ENCODE measurements at regions not wholly inside any gene's neighbourhood (a gene's known extent, or its start where the extent isn't known, plus 50 kb on each side); places are given as distances from the start of the nearest gene placed in this dataset.

GRCh38 chr6:17007749-17008148 is 94.1 kb upstream of the STMND1 start:
- Histone ChIP-seq H3K9me3 (ENCODE audit: control insufficient read depth, insufficient read depth, low read length) (peaks cover 4% of the 10 kb centered on the region), H3K4me3 (ENCODE audit: low read length) (no peak overlapping the region), H3K27ac (ENCODE audit: low read length) (no peak overlapping the region), H3K4me1 (ENCODE audit: control insufficient read depth, insufficient read depth, low read length) (no peaks in the 10 kb centered on the region), H3K27me3 (ENCODE audit: control insufficient read depth, insufficient read depth, low read length) (no peaks in the 10 kb centered on the region), H3K36me3 (ENCODE audit: control insufficient read depth, insufficient read depth, low read length) (no peaks in the 10 kb centered on the region)
- peaks cover 2 to 3% of the 10 kb centered on the region in 2 donors for H3K9me3 Mint-ChIP-seq
- no peak for DNase-seq
- intact Hi-C loops (cut with micrococcal nuclease) = no loop called here
- H3K27me3 Mint-ChIP-seq (ENCODE audit: low read depth in 2 of 2) = peaks cover 12 to 45% of the 10 kb centered on the region in 2 donors
- no peak overlapping the region for H3K27ac Mint-ChIP-seq
- no peak for ATAC-seq
- no peak for TF ChIP-seq CTCF (IDR thresholded peaks at IDR 0.05)
- no peak overlapping the region for H3K4me3 Mint-ChIP-seq
- 93% methylated on average over 3 of the region's 4 CpGs for WGBS (ENCODE audit: insufficient coverage)
- H3K4me1 Mint-ChIP-seq = no peaks in the 10 kb centered on the region
- no peaks in the 10 kb centered on the region for H3K36me3 Mint-ChIP-seq

GRCh38 chr6:17006543-17006942 is 95.3 kb upstream of the STMND1 start:
- Histone ChIP-seq H3K27ac (ENCODE audit: low read length) (no peak overlapping the region), H3K27me3 (ENCODE audit: control insufficient read depth, insufficient read depth, low read length) (no peaks in the 10 kb centered on the region), H3K36me3 (ENCODE audit: control insufficient read depth, insufficient read depth, low read length) (no peaks in the 10 kb centered on the region), H3K4me1 (ENCODE audit: control insufficient read depth, insufficient read depth, low read length) (no peaks in the 10 kb centered on the region), H3K9me3 (ENCODE audit: control insufficient read depth, insufficient read depth, low read length) (peaks cover 4% of the 10 kb centered on the region), H3K4me3 (ENCODE audit: low read length) (no peak overlapping the region)
- Mint-ChIP-seq H3K27me3 (ENCODE audit: low read depth in 2 of 2) (peaks cover 21 to 57% of the 10 kb centered on the region in 2 donors), H3K27ac (no peak overlapping the region), H3K9me3 (peaks cover 2 to 3% of the 10 kb centered on the region in 2 donors), H3K4me3 (no peak overlapping the region), H3K36me3 (no peaks in the 10 kb centered on the region), H3K4me1 (no peaks in the 10 kb centered on the region)
- no peak for DNase-seq
- 76% methylated on average over 4 of the region's 4 CpGs for WGBS (ENCODE audit: insufficient coverage)
- intact Hi-C loops (cut with micrococcal nuclease) = no loop called here
- TF ChIP-seq CTCF (IDR thresholded peaks at IDR 0.05) = no peak
- ATAC-seq = no peak

- Mint-ChIP-seq H3K27me3 (ENCODE audit: low read depth in 2 of 2) (peaks cover 26 to 64% of the 10 kb centered on the region in 2 donors), H3K27ac (no peak overlapping the region), H3K9me3 (peaks cover 2 to 3% of the 10 kb centered on the region in 2 donors), H3K36me3 (no peaks in the 10 kb centered on the region), H3K4me1 (no peaks in the 10 kb centered on the region), H3K4me3 (no peak overlapping the region)
- intact Hi-C loops (cut with micrococcal nuclease) = no loop called here
- H3K4me1 ChIP-seq (ENCODE audit: control insufficient read depth, insufficient read depth, low read length) = no peaks in the 10 kb centered on the region
- no peak overlapping the region for H3K27ac ChIP-seq (ENCODE audit: low read length)
- no peaks in the 10 kb centered on the region for H3K36me3 ChIP-seq (ENCODE audit: control insufficient read depth, insufficient read depth, low read length)
- WGBS (ENCODE audit: insufficient coverage) = 25% methylated on average over 1 of the region's 1 CpG
- no peak overlapping the region for H3K4me3 ChIP-seq (ENCODE audit: low read length)
- DNase-seq (no peak), ATAC-seq (no peak)
- no peaks in the 10 kb centered on the region for H3K27me3 ChIP-seq (ENCODE audit: control insufficient read depth, insufficient read depth, low read length)
- H3K9me3 ChIP-seq (ENCODE audit: control insufficient read depth, insufficient read depth, low read length) = peaks cover 4% of the 10 kb centered on the region
- no peak for TF ChIP-seq CTCF (IDR thresholded peaks at IDR 0.05)
Measured at GRCh38 chr6:17004269-17004668, 97.6 kb upstream of the STMND1 start.

GRCh38 chr6:17002123-17002522 is 99.7 kb upstream of the STMND1 start:
- Histone ChIP-seq H3K27ac (ENCODE audit: low read length) (no peak overlapping the region), H3K27me3 (ENCODE audit: control insufficient read depth, insufficient read depth, low read length) (no peaks in the 10 kb centered on the region), H3K9me3 (ENCODE audit: control insufficient read depth, insufficient read depth, low read length) (peaks cover 4% of the 10 kb centered on the region), H3K36me3 (ENCODE audit: control insufficient read depth, insufficient read depth, low read length) (no peaks in the 10 kb centered on the region), H3K4me1 (ENCODE audit: control insufficient read depth, insufficient read depth, low read length) (no peaks in the 10 kb centered on the region), H3K4me3 (ENCODE audit: low read length) (no peak overlapping the region)
- intact Hi-C loops (cut with micrococcal nuclease) = no loop called here
- Mint-ChIP-seq H3K27ac (no peak overlapping the region), H3K4me3 (no peak overlapping the region), H3K27me3 (ENCODE audit: low read depth in 2 of 2) (peaks cover 35 to 62% of the 10 kb centered on the region in 2 donors), H3K9me3 (peaks cover 0 to 2% of the 10 kb centered on the region in 2 donors), H3K4me1 (no peaks in the 10 kb centered on the region), H3K36me3 (no peaks in the 10 kb centered on the region)
- DNase-seq (no peak), ATAC-seq (no peak)
- no CpG with 5 or more reads among the region's 2 CpGs for WGBS (ENCODE audit: insufficient coverage)
- no peak for TF ChIP-seq CTCF (IDR thresholded peaks at IDR 0.05)
